ENCODE measurements at regions not wholly inside any gene's neighbourhood (a gene's known extent, or its start where the extent isn't known, plus 50 kb on each side); places are given as distances from the start of the nearest gene placed in this dataset.

DNA sequence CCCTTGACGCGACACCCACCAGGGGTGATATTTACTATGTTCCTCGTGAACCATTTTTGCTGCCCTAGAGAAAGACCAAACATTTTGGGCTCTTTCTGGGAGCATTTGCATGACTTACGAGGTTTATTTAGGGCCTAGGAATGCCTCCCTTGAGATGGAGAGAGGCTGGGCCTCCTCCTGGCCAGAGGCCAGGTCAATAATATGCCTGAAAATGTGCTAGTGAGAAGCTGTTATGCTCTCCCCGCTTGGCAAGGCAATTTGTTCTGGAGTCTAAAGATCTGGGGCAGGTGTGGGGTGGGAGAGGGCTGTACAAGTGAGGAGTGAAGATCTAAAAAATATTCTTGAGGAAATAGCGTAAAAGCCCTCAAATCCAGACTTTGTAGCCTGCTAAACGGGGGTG is 587.3 kb upstream of the CDH5 start:
- no peak for DNase-seq

DNA sequence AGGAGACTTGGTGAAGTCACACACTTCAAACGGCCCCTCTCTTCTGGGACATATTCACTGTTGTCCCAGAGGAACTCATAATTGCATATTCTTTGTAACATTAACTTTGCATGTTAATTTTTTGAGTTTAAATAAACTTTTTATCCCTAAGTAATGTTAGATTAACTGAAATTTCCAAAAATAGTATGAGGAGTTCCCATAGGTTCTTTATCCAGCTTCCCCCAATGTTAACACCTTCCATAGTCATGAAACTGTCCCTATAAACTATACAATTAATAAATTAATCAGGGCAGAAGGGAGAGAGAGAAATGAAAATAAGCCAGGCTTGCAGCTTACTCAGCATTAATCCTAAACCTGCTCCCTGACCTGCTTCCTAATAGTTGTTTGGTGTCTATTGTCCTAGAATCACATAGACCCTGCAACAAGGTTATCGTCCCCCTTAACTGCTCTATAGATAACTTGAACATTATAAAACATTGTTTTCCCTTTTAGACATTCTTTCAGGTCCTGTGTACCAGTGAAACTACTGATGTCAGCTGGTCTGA is 589.8 kb upstream of the CDH5 start:
- no peak for DNase-seq

DNA sequence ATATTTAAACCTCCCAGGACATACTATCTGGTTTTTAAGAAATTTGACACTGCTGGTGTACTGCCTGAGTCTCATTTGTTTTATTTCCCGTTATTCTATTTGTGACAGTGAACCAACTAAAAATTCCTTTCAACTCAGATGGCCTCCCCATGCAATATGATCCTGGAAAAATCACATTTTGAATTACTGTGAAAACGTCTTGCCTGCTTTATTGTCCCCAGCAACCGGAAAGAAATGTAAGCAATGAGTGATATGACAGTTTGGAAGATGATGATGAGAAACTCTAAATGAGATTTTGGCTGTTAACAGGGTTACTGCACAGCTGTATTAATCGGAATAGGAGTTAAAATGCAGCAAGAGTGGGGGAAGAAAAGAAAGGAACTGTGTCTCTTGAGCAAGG is 590.7 kb upstream of the CDH5 start:
- DNase-seq = no peak

DNA sequence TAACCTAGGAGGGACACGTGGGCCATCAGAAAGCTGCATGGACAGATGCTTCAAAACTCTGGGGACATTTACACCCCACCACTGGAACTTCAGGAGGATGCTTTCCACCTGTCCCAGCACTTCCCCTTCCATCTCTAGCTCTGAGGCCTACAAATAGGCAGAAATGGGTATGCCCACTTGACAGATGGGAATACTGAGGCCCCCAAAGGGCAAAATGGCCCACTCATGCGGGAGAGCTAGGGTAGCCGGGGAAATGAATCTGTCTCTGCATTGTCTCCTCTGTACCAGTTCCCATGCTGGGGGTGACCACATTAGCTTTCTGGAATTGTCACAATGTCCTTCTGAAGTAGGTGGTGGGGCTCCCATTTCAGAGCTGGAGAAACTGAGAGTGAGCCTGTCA is 592.1 kb upstream of the CDH5 start:
- DNase-seq = no peak

DNA sequence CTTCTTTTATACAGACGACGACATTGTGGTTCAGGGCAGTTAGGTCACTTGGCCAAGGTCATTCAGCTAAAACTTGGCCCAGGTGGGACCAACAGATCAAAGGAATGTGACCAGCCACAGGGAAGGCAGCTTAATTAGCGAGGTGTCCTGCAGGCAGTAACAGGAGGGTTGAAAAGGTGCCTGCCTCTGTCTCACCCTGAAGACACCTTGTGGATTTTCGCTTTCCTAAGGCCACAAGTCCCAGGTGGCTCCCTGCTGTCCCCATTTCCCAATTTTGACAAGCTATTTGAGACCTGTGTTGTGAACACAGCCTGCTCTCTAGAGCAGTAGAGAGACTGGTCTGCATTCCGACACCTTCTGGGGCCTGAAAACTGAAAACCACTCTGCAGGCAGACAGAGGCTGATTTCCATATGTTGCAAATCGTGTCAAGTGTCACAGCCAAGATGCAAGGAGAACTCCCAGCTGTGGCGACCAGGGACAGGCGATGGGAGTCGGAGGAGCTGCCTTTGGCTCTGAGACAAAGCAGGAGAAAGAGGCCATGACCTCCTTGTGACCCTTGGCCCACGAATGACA is 593.1 kb upstream of the CDH5 start:
- DNase-seq = no peak

DNA sequence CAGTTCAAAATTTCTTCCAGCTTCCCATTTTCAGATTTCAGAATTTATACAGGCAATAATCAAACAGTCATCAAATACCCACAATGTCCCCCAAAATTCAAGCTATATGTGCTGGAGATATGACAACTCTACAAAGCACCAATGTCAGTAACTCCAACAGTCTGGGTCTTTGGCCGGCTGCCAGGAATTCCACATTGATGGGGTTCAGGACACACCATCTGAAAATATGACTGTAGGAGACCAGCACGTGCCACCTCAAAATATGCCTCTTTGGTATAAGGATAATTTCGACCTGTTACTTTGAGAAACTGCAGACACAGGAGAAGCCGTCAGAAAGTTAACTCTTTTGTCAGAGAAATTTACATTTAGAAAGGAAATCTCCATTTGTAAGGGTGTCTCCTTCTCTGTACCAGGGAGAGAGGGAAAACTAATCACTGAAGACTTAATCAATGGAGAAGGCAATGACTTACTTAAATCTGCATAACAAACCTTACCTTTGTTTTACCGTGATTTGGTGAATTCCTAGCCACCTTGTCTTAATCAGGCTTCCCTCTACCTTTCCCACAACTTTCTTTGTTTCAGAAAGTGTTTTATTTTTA is 594.3 kb upstream of the CDH5 start:
- DNase-seq = no peak

DNA sequence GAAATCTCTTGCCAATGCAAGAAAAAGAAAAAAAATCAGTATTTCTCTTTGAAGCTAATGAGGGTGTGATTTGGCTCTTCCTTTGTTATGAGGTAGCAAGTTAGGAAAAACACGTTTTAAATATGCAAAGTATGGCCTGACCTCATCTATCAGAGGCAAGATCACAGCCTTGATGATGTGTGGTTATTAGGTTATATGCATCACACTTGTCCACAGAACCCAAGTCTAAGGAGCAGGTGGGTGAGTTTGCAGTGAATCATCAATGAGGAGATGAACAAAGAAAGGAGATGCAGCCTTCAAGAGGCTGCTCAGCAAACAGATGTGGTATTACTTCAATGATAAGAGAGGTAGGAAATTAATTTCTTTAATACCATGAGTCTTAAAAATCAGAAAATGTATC is 594.8 kb upstream of the CDH5 start:
- DNase-seq = no peak

DNA sequence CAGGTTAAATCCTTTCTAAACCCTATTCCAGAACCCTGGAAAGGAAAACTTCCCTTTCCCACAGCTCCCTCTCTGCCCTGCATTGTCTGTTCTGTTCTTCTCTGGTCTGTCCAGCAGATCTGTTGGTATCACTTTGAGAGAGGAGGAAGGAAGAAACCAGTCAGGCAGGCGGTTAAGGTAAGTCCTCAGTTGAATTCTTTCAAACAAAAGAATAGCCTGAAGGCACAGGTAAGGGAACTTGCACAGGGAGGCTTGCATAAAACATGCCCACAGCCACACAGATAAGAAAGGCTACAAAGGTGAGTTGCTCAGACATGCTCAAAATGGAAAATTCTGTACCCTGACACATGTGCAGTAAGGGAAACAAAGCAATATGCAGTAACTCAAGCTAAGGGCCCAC is 595.7 kb upstream of the CDH5 start:
- DNase-seq = no peak

DNA sequence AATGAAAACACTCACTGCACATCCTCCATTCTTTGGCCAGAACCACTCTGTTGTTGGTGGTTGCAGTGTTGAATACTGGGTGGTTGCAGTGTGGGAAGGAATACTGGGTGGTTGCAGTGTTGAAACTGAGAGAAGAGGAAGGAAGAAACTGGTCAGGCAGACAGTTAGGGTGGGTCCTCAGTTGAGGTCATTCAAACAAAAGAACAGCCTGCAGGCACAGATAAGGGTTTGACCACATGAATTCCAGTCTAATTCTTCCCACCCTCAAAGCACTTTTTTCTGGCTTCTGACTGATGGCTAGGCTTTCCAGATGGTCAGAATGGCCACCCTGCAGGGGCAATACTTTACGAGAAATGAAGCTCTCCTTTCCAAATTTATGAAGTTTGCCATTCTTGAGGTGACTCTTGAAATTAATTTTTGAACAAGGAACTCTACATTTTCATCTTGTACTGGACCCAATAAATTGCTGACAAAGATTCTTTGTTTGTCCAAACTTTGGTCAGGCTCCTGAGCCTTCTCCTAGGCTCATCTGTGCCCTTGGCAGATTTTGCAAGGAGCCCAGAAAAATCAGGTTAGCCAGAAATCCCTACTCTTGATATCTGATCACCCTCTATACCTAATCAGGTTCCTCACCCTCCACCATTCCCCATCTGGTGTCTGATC is 596.6 kb upstream of the CDH5 start:
- no peak for DNase-seq

DNA sequence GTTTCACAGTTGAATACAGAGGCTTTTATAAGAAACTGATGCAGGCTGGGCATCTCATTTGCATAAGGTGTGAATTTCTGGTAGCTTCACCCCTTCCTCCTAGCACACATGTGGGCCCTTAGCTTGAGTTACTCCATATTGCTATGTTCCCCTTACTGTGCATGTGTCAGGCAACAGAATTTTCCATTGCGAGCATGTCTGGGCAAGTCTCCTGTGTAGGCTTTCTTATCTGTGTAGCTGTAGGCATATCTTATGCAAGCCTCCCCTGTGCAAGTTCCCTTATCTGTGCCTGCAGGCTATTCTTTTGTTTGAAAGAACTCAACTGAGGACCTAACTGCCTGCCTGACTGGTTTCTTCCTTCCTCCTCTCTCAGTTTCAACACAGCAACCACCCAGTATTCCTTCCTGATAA is 597.4 kb upstream of the CDH5 start:
- no peak for DNase-seq

DNA sequence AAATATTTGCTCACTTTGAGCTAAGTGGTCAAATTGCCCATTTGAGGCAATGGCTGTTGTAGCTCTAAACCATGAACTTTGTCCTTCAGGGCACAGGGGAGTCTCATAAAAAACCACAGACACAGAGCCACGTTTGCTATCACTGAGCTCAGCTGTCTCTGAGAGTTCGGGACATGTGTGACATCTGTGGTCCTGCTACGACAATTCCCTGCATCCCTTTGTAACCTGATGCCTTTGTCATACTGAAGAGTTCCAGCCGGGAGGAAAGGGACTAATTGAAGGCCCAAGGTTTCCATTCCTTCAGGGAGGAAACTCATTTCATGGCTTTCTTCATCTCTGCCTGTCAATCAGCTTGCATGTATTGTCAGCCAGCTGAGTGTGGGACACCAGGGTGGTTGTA is 599.4 kb upstream of the CDH5 start:
- no peak for DNase-seq

DNA sequence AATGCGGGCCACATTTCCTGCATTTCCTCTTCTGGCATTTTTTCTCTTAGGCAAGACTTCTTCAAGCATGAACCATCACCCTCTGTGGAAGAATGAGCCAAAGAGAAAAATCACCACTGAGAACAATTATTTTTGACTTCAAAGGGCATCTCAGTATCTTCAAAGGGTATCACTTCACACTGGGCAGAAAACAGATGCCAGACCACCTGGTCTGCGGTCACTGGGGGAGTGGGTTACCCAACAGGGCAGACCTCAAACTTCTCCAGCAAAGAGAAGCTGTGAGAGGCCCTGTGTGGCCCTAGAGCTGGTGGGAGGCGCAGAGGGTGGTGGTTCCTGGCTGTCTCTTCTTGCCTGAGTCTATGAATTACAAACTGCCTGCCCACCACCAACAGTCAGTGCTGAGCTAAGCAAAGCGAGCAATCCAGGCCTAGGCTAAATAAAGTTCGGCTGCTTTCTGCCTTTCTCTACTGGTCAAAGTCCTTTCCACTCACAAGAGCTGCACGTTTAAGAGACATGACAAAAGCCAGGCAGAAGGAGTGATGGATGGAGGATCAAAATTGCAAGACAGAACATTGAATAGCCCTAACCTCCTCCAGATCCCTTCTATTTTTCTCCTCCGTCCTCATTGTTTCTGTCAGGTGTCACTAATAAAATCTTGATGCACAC is 602.7 kb upstream of the CDH5 start:
- DNase-seq = no peak

DNA sequence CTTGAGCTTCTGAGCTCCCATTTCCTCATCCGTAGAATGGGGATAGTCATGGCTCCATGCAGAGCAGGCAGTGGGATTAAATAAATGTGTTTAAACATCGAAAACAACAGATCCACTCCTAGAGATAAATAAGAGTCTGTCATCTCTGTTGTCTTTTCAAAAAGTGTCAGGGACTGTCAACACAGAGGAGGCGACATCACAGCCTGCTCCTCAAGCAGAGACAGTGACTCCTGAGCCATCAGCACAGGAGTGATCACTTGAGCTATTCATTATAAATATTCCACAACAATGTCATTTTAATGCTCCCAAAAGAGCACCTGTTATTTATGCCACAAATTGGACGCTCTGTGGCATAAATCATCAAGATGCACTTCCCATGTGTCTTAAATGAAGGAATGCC is 605.6 kb upstream of the CDH5 start:
- no peak for DNase-seq

DNA sequence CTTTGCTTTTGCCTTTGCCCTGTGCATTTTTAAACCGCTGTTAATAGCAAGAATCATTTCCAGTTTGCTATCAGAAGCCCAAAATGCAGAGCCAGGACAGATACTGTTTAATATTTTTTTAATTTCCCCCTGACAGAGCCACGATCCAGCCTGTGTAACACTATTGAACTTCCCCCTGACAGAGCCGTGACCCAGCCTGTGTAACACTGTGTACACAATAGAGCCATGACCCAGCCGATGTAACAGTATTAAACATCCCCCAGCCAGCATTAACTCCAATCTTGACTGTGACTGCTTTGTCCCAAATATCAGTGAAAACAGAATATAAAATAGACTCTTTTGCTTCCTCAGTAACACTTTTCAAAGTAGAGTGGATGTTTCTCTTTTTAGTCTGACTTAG is 607.9 kb upstream of the CDH5 start:
- DNase-seq = no peak

DNA sequence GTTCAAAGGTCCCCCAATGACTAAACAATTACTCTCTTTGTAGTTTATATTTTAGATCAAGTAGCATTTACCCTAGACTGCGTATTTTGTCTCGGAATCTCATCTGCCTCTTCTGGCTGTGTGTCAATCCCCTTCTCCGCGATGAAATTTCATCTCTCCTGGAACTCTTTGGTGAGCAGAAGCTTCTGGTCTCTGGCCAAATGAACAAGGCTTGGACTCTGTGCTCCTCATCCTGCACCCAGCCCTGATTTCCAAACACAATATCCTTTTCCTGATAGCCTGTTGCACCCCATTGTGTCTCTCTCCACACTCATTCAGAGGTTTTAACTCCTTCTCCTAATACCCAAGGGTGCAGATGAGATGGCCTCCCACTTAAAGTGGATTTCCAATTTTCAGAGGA is 609.4 kb upstream of the CDH5 start:
- no peak for DNase-seq

DNA sequence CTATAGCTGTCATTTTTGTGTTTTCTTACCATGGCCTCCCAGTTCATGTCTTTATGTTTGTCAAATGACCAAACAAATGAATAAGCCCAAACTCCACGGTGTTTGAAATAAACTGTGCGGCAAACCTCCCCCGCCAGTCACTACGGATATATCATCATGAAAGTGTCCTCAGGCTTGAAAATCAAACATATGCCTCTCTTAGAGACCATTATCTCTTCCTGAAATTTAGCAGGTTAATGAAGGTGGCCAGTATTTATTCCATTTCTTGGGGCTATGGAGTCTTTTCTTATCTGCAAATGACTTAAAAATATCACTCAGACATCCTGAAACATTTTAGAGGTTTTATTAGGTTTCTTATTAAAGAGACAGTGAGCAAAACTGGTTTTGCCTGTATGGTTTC is 610.3 kb upstream of the CDH5 start:
- no peak for DNase-seq

DNA sequence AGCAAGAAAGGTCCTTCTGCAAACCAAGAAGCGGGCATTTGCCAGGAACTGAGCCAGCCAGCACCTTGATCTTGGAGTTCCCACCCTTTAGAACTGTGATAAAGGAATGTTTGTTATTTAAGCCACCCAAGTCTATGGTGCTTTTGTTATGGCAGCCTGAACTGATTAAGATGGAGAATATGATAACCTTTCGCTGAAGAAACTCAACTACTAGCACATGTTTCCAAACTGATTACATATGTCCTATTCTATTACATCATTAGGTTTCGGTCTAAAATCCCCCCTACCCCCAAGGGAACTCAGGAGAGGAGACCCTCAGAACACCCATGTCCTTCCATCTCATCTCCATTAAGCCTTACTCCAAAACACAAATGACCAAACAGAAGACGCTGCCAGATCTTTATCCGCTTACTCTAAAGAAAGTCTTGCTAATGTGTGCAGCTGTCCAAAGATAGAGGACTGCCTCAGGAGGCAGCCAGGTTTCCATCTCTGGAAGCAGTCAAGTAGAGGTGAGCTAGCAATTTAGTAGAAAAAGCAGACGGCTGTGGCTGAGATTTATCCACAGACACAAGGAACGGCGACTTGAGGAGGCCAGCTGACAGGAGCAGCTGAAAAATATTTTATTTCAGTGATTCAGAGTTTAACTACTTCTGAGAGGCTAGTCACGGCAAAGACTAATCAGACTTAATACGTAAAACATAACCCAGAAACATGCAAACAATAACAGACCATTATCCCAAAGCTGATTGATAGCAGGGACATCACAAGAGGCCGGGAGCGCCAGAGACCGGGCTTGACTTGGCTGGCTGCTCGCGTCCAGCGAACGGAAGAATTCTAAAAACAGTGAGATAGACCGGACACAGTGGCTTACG is 611.4 kb upstream of the CDH5 start:
- DNase-seq = no peak

DNA sequence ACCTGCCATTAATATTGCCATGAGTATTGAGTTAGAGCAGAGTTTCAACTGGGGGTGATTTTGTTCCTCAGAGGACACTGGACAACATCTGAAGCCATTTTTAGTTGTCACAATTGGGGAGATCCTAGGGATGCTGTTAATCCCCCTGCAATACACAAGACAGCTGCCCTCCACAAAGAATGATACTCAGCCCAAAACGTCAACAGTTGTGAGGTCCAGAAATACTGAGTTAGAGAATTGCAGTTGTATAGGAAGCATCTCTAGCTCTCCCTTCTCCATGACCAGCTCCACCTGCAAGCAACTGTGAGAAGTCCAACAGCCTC is 614.0 kb upstream of the CDH5 start:
- DNase-seq = no peak

DNA sequence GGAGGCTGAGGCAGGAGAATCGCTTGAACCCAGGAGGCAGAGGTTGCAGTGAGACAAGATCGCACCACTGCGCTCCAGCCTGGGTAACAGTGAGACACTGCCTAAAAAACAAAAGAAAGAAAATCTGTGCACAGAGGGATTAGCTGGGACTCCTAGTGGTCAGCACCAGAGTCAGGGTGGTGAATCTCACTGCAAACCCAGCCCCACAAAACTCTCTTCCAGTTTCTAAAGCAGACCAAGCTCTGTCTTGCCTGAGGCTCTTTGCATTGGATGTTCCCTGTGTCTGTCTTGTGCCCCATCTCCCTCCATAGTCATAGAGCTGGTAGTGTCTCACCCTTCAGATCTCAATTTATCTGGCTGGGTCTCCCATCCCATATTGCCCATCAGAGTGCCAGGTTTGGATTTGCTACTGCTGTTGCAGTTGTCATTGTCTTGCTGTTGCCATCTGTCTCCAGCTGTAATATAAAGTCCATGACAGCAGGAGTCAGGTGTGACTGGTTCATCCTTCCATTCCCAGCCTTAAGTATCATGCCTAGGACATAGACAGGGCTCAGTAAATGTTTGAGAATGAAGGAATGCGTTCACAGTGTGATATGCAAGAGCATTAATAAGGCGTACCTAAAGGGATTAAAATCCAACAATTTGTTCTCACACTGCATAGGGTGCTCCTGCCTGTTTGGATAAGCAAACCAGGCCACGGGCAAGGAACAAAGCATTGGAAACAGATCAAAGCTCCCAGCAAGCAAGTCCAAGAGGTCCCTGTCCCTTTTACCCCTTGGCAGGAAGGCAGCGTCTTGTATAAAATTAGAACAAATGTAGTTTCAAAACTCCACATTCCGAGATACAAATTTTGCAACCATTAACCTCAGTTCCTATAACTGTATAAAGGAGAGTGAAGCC is 614.6 kb upstream of the CDH5 start:
- DNase-seq = no peak

DNA sequence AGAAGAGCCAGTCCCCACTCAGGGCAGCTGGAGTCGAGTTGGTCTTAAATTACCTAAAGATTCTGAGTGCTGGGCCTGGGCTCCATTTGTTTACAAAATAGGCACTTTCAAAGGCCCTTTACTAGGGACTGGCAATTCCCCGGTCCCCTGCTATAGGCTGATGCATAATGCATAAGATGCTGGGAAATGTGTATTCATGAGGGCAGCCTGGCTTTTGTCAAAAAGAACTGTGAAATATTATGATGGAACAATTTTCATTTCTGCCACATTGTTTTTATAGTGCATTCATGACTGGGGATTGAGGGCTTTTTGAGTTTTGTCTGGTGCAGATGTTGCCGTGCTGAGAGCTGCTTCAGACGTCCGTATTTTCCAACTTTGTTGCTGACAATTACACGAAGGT is 617.0 kb upstream of the CDH5 start:
- no peak for DNase-seq

DNA sequence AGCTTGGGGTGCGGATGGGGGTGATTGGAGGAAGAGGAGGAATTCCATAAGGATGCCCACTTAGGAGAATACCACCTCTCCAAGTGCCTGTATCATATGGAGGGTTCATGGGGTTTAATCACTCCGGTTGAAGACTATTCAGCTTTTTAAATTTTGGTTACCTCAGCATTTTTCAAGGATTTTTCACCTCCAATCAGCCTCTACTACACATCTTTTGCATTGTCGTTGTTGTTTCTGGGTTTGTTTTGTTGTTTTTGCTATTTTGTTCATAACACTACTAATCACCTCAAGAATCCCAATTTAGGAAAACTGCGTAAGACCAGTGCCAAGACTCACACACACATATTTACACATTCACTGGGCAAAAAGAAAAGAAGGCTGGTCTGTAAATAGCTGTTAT is 619.5 kb upstream of the CDH5 start:
- DNase-seq = no peak

DNA sequence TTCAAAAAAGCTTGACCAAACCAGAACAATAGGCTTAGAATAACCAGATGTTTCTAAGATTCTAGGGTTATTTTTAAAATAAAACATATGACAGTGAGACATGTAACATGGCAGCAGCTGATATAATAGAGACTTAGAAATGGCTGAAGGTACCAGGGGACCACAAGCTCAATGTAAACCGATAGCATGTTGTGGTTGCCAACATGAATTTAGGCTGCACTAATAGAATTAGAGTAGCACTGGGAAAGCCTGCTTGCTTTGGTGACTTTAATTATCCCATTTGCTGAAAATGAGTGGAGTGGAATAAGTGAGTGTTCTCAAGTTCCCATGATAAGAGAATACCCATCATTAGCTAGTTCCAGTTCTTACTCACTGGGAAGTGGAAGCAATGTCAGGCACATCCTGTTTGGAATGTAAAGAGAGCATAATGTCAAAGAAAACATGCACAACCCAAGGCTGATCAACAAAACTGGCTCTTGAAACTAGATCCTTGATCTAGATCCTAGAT is 621.2 kb upstream of the CDH5 start:
- DNase-seq = no peak

Data from activated CD4-positive, alpha-beta T cell treated with anti-CD3 and anti-CD28 coated beads, Interleukin-2, amount 50 U/mL, for 4 hours (primary cell).